Central memory CD8-positive, alpha-beta T cell (primary cell): ENCODE measurements at regions not wholly inside any gene's neighbourhood (a gene's known extent, or its start where the extent isn't known, plus 50 kb on each side); places are given as distances from the start of the nearest gene placed in this dataset.

Experiments used
- ATAC-seq: fragments of 150-1000 bp; cut with Tn5 transposase; replicated peaks from 2 replicates; pipeline ENCODE4 v1.10.0; 2022; ENCODE audit warnings: mild to moderate bottlenecking, moderate FRiP score, moderate number of reproducible peaks; ENCODE audit not compliant: poor library complexity, severe bottlenecking; ENCODE audit errors: extremely low read depth
- DNase-seq, 2 donors: peaks; one replicate each; pipeline ENCODE4 v3.0.0; 2021; ENCODE audit warnings: low spot score in 2 of 2
- H3K27ac Mint-ChIP-seq: one replicate; pipeline ENCODE4 v1.8.0; 2022; ENCODE audit warnings: low read depth, mild to moderate bottlenecking, moderate library complexity, mixed read lengths
- H3K27me3 Mint-ChIP-seq: one replicate; pipeline ENCODE4 v1.8.0; 2022; ENCODE audit warnings: mixed read lengths
- H3K36me3 Mint-ChIP-seq: one replicate; pipeline ENCODE4 v1.8.0; 2022; ENCODE audit warnings: mild to moderate bottlenecking, moderate library complexity, mixed read lengths; ENCODE audit not compliant: insufficient read depth
- H3K4me1 Mint-ChIP-seq: one replicate; pipeline ENCODE4 v1.8.0; 2022; ENCODE audit warnings: mixed read lengths
- H3K4me3 Mint-ChIP-seq: one replicate; pipeline ENCODE4 v1.8.0; 2022; ENCODE audit warnings: mild to moderate bottlenecking, moderate library complexity, mixed read lengths
- H3K9me3 Mint-ChIP-seq: one replicate; pipeline ENCODE4 v1.8.0; 2022; ENCODE audit warnings: mixed read lengths

DNA sequence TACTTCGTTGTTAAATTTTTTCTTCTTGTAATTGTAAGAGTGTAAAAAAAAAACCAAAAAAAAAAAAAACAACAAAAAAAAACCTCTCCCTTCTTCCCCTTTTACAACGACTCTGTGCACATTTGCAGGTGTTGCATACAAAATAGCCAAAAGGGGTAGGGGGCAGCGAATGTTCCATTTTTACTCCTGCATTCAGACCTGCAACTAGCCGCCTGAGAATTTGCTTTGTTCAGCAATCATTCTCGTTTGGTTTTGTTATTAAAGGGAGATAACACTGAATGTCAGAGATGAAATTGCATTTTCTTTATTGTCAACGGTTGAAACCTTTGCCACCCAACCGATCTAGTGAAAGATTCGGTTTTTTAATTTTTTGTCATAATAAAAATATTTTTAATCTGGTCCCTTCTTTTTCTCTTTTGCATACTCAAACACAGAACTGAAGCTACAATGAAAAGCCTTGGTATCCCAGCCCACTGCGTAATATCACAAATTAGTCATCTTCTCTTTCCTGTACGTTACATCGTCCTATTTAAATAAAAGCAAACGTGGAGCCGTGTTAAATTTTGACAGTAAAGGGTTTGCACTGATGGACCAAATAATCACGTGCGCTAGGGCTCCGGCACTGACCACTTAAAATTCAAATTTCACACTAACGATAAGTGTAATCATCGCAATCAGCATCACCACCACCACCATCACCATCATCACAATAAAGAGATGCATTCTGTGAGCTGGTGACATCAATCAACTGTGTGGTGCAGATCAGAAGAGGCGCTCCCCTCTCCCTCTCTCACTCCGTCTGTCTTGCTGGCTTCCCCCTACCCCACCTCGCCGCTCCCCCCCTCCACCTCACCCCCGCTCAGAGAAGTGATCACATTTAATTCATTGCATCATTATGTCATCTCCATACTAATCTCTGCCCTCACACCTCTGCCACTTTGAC lies 406.2 kb upstream of the PSMD7 start:
- no peak overlapping the region for H3K4me3 Mint-ChIP-seq
- peaks cover 34% of the 10 kb centered on the region for H3K27me3 Mint-ChIP-seq
- peaks cover 14% of the 10 kb centered on the region for H3K9me3 Mint-ChIP-seq
- no peak for ATAC-seq
- no peaks in the 10 kb centered on the region for H3K4me1 Mint-ChIP-seq
- H3K27ac Mint-ChIP-seq = no peak overlapping the region
- no peak for DNase-seq
- no peaks in the 10 kb centered on the region for H3K36me3 Mint-ChIP-seq

- Mint-ChIP-seq H3K27me3 (peaks cover 34% of the 10 kb centered on the region), H3K9me3 (peaks cover 14% of the 10 kb centered on the region), H3K27ac (no peak overlapping the region), H3K4me3 (no peak overlapping the region), H3K4me1 (no peaks in the 10 kb centered on the region), H3K36me3 (no peaks in the 10 kb centered on the region)
- ATAC-seq (no peak), DNase-seq (no peak)
These were observed 407.6 kb upstream of the PSMD7 start for GRCh38 chr16:73888840-73889490.

DNA sequence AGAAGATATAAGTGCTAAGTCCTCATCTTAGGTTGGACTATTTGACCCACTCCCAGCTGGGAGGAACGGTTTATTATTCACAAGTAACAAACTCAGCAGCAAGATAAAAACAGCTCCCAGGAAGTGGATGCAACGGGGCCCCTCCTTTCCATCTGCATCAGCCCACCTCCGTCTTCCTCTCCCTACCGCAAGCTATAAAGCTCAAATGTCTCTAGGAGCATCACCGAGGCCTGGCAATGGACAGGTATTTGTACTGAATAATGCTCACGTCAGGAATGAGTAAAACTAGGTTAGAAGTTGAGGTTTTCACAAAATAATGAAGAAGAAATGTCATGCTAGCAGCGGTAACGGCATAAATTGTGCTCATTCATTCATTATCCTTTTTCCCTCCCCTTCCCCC lies 408.7 kb upstream of the PSMD7 start:
- ATAC-seq = no peak
- Mint-ChIP-seq H3K27ac (no peak overlapping the region), H3K9me3 (peaks cover 14% of the 10 kb centered on the region), H3K27me3 (peaks cover 34% of the 10 kb centered on the region), H3K4me1 (no peaks in the 10 kb centered on the region), H3K4me3 (no peak overlapping the region), H3K36me3 (no peaks in the 10 kb centered on the region)
- DNase-seq = no peak

DNA sequence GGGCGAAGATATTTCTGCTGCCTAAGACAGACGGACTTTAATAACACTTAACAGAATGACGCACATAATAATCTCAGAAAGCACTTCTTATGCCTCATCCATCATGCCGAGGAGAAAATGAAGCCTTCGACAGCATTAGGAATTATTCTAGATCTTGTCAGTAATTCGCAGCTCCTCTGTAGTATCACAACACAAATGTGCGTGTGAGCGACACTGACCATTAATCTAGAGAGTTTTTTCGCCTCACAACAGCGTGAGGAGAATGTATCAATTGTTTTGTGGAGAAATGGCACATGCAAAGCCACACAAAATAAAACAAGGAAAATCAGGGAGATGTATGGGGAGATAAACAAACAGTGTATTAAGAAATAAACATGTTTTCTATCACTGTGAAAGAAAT lies 410.2 kb upstream of the PSMD7 start:
- Mint-ChIP-seq H3K27me3 (peaks cover 31% of the 10 kb centered on the region), H3K4me3 (no peak overlapping the region), H3K36me3 (no peaks in the 10 kb centered on the region), H3K4me1 (no peaks in the 10 kb centered on the region), H3K27ac (no peak overlapping the region), H3K9me3 (peaks cover 11% of the 10 kb centered on the region)
- ATAC-seq (no peak), DNase-seq (no peak)

DNA sequence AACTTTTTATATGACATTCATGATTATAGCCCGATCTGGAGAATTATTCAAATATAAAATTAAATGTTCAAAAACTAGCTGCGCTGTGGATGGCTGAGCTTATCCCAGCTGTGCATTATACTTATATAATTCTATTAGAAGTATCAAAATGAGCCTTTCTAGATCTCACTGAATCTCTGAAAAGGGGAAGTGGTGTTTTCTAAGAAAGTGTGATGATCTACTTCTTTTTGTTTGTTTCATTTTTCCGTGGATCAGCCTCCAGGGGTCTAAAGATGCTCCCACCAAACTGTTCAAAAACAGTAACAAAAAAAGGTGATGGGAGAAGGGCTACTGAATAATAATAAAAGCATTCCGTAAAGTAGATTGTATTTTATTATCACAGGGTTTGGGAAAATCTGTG lies 411.3 kb upstream of the PSMD7 start:
- peaks cover 6% of the 10 kb centered on the region for H3K9me3 Mint-ChIP-seq
- DNase-seq = no peak
- H3K4me3 Mint-ChIP-seq = no peak overlapping the region
- H3K27ac Mint-ChIP-seq = no peak overlapping the region
- H3K4me1 Mint-ChIP-seq = no peaks in the 10 kb centered on the region
- H3K27me3 Mint-ChIP-seq = peaks cover 20% of the 10 kb centered on the region
- ATAC-seq = no peak
- no peaks in the 10 kb centered on the region for H3K36me3 Mint-ChIP-seq

- DNase-seq (no peak), ATAC-seq (no peak)
- H3K27me3 Mint-ChIP-seq = peaks cover 8% of the 10 kb centered on the region
- no peak overlapping the region for H3K27ac Mint-ChIP-seq
- peaks cover 1% of the 10 kb centered on the region for H3K9me3 Mint-ChIP-seq
- no peaks in the 10 kb centered on the region for H3K36me3 Mint-ChIP-seq
- H3K4me3 Mint-ChIP-seq = no peak overlapping the region
- H3K4me1 Mint-ChIP-seq = no peaks in the 10 kb centered on the region
These were observed 412.8 kb upstream of the PSMD7 start for GRCh38 chr16:73883841-73884240.

- no peak for ATAC-seq
- Mint-ChIP-seq H3K9me3 (no peaks in the 10 kb centered on the region), H3K36me3 (no peaks in the 10 kb centered on the region), H3K4me1 (no peaks in the 10 kb centered on the region), H3K27ac (no peak overlapping the region), H3K4me3 (no peak overlapping the region), H3K27me3 (peaks cover 6% of the 10 kb centered on the region)
- no peak for DNase-seq
These were observed 413.5 kb upstream of the PSMD7 start for GRCh38 chr16:73883126-73883525.

DNA sequence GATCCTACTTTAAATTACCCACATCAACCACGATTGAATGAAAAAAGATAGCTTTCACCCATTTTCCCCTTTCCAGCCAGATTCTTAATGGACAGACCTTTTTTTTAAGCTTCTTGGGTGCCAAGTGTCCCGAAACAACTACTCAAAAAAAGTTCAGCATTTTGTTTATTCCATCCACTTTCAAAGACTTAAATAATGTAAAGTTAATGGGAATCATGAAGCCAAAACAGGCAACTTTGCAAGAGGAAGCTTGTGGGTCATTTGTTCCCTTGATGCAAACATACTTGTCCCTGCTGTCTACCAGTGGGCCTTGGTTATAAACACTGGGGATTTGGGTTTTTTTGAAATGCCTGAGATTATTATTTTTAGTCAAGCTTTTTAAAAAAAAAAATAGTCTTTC lies 414.0 kb upstream of the PSMD7 start:
- Mint-ChIP-seq H3K27me3 (peaks cover 1% of the 10 kb centered on the region), H3K9me3 (no peaks in the 10 kb centered on the region), H3K27ac (no peak overlapping the region), H3K36me3 (no peaks in the 10 kb centered on the region), H3K4me1 (no peaks in the 10 kb centered on the region), H3K4me3 (no peak overlapping the region)
- no peak for ATAC-seq
- DNase-seq = no peak

DNA sequence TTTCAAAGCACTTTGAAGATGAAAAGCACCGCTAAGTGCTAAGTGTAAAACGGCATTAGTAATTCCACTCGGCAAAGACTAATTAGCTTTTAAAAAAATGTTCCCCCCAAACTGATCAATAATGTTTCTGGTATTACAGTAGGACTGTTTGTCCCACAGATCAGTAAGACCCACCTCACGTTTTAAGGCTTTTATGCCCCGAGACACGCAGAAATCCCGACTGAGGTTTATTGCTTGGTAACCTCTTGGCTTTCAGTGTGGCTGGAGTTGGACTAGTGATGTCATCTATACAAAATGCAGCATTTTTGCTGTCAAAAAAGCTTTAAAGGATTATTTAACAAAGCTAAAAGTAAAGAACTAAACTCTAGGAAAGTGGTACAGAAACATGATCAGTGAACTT lies 414.6 kb upstream of the PSMD7 start:
- Mint-ChIP-seq H3K27ac (no peak overlapping the region), H3K4me1 (no peaks in the 10 kb centered on the region), H3K4me3 (no peak overlapping the region), H3K27me3 (no peaks in the 10 kb centered on the region), H3K9me3 (no peaks in the 10 kb centered on the region), H3K36me3 (no peaks in the 10 kb centered on the region)
- DNase-seq (no peak), ATAC-seq (no peak)

DNA sequence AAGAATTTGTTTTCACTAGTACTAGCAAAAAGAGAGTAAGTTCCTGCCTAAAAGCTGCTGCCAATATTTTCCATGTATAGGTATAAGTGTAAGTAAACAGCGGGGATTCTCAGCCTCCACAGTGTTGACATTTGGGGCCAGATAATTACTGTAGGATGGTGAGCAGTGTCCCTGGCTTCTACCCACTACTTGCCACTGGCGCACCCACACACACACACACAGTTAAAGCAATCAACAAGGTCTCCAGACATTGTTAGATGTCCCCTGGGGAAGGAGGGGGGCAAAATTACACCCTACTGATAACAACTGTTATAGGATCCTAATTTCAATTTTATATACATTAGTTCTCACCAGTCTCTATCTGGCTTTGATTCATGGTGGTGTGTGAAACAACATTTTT lies 417.0 kb upstream of the PSMD7 start:
- Mint-ChIP-seq H3K4me3 (no peak overlapping the region), H3K27ac (no peak overlapping the region), H3K36me3 (no peaks in the 10 kb centered on the region), H3K27me3 (no peaks in the 10 kb centered on the region), H3K9me3 (no peaks in the 10 kb centered on the region), H3K4me1 (no peaks in the 10 kb centered on the region)
- ATAC-seq (no peak), DNase-seq (no peak)

GRCh38 chr16:73878611-73879010 lies 418.0 kb upstream of the PSMD7 start:
- no peaks in the 10 kb centered on the region for H3K27me3 Mint-ChIP-seq
- no peak for DNase-seq
- no peaks in the 10 kb centered on the region for H3K36me3 Mint-ChIP-seq
- H3K27ac Mint-ChIP-seq = no peak overlapping the region
- no peak for ATAC-seq
- H3K4me1 Mint-ChIP-seq = no peaks in the 10 kb centered on the region
- H3K9me3 Mint-ChIP-seq = no peaks in the 10 kb centered on the region
- no peak overlapping the region for H3K4me3 Mint-ChIP-seq

- Mint-ChIP-seq H3K9me3 (no peaks in the 10 kb centered on the region), H3K36me3 (no peaks in the 10 kb centered on the region), H3K4me3 (no peak overlapping the region)
These were observed 419.5 kb upstream of the PSMD7 start for GRCh38 chr16:73877150-73877549.

More at GRCh38 chr16:73877150-73877549, 419.5 kb upstream of the PSMD7 start:
- no peak for DNase-seq
- Mint-ChIP-seq H3K4me1 (no peaks in the 10 kb centered on the region), H3K27ac (no peak overlapping the region), H3K27me3 (no peaks in the 10 kb centered on the region)
- ATAC-seq = no peak
